Stimulated activated CD4-positive, alpha-beta T cell treated with anti-CD3 and anti-CD28 coated beads, Interleukin-12 subunit alpha, Interleukin-12 subunit beta, amount 100 ng/mL, for 48 hours (primary cell): ENCODE measurements at regions not wholly inside any gene's neighbourhood (a gene's known extent, or its start where the extent isn't known, plus 50 kb on each side); places are given as distances from the start of the nearest gene placed in this dataset.

ENCODE experiments used
- DNase-seq, 3 donors: peaks; one replicate each; pipeline ENCODE4 v3.0.0-alpha.2; 2020; ENCODE audit warnings: low read depth in 2 of 3, low spot score in 1 of 3

GRCh38 chr4:110878413-110878812 lies 255.5 kb upstream of the PITX2 start:
- no peak for DNase-seq

- no peak for DNase-seq
These were observed 256.1 kb upstream of the PITX2 start for GRCh38 chr4:110878956-110879355.

GRCh38 chr4:110886270-110886669 lies 263.4 kb upstream of the PITX2 start:
- no peak for DNase-seq

- DNase-seq, result no peak
These were observed 264.0 kb upstream of the PITX2 start for GRCh38 chr4:110886856-110887255.

GRCh38 chr4:110897784-110898183 lies 274.9 kb upstream of the PITX2 start:
- DNase-seq, result no peak

- DNase-seq, result no peak
These were observed 275.4 kb upstream of the PITX2 start for GRCh38 chr4:110898290-110898689.

- DNase-seq, result no peak
These were observed 277.4 kb upstream of the PITX2 start for GRCh38 chr4:110900213-110900769.

GRCh38 chr4:110902500-110902899 lies 279.6 kb upstream of the PITX2 start:
- DNase-seq, result no peak

- no peak for DNase-seq
These were observed 281.7 kb upstream of the PITX2 start for GRCh38 chr4:110904435-110905065.

- no peak for DNase-seq
These were observed 282.5 kb upstream of the PITX2 start for GRCh38 chr4:110905367-110905766.

- no peak for DNase-seq
These were observed 285.0 kb upstream of the PITX2 start for GRCh38 chr4:110907801-110908313.

- DNase-seq, result no peak
These were observed 291.9 kb upstream of the PITX2 start for GRCh38 chr4:110914791-110915190.

GRCh38 chr4:110915301-110915700 lies 292.4 kb upstream of the PITX2 start:
- no peak for DNase-seq

- no peak for DNase-seq
These were observed 293.6 kb upstream of the PITX2 start for GRCh38 chr4:110916505-110916904.

GRCh38 chr4:110917835-110918234 lies 295.0 kb upstream of the PITX2 start:
- DNase-seq, result no peak

GRCh38 chr4:110920990-110921389 lies 298.1 kb upstream of the PITX2 start:
- DNase-seq, result no peak

GRCh38 chr4:110924761-110925160 lies 301.9 kb upstream of the PITX2 start:
- DNase-seq, result no peak

- DNase-seq, result no peak
These were observed 304.0 kb upstream of the PITX2 start for GRCh38 chr4:110926841-110927400.

GRCh38 chr4:110933341-110933740 lies 310.5 kb upstream of the PITX2 start:
- no peak for DNase-seq

- no peak for DNase-seq
These were observed 321.6 kb upstream of the PITX2 start for GRCh38 chr4:110944501-110944900.

GRCh38 chr4:110945600-110945999 lies 322.7 kb upstream of the PITX2 start:
- DNase-seq, result no peak

- no peak for DNase-seq
These were observed 326.7 kb upstream of the PITX2 start for GRCh38 chr4:110949542-110949941.

GRCh38 chr4:110950731-110951130 lies 327.9 kb upstream of the PITX2 start:
- DNase-seq, result no peak
